Transverse colon (tissue), 4 donors: ENCODE measurements at regions not wholly inside any gene's neighbourhood (a gene's known extent, or its start where the extent isn't known, plus 50 kb on each side); places are given as distances from the start of the nearest gene placed in this dataset.

ENCODE experiments used
- CTCF ChIP-seq, 5 experiments: fragments of 200-600 bp in 3 of 5; fragments of 450-650 bp in 2 of 5; sonication (generic) in 3 of 5; IDR thresholded peaks; 1 replicate in 2 of 5; 2 replicates in 3 of 5; pipeline ENCODE4 v1.5.1; 2016 to 2017; ENCODE audit warnings: antibody characterized with exemption in 5 of 5, inconsistent platforms in 3 of 5, mild to moderate bottlenecking in 2 of 5, moderate library complexity in 1 of 5
- EP300 ChIP-seq: sonication (generic); formaldehyde crosslinking; IDR thresholded peaks from one replicate; pipeline ENCODE4 v1.6.1; 2017; ENCODE audit warnings: antibody characterized with exemption, low read depth
- POLR2A ChIP-seq: fragments of 450-650 bp; IDR thresholded peaks from one replicate; pipeline ENCODE4 v1.6.1; 2016; ENCODE audit warnings: antibody characterized with exemption, mild to moderate bottlenecking, moderate library complexity
- POLR2AphosphoS5 ChIP-seq, 3 donors: sonication (generic); formaldehyde crosslinking; IDR thresholded peaks; one replicate each; pipeline ENCODE4 v1.6.1; 2016; ENCODE audit warnings: antibody characterized with exemption in 3 of 3

DNA sequence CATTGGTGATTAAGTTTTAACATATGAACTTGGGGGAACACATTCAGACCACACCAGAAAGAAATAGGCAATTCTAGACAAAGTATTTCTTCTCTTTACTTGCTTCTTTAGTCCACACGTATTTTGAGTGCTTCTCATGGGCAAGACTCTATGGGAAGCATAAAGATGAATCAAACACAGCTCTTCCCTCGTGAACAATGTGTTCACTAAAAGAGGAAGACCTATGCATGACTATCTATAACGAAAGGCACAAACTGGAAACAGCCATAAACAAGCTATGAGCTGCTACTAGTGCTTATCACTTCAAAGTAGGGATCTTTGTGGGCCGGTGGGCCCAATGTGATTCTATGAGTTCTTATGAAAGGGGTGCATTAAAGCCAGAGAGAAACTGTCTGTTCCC is 53.0 kb upstream of the PRDX6 start:
- TF ChIP-seq CTCF (IDR thresholded peaks at IDR 0.05) (no peak), POLR2A (no peak), EP300 (no peak), POLR2AphosphoS5 (IDR thresholded peaks at IDR 0.05) (no peak)
